Neural crest cell (in vitro differentiated cells): ENCODE measurements at regions not wholly inside any gene's neighbourhood (a gene's known extent, or its start where the extent isn't known, plus 50 kb on each side); places are given as distances from the start of the nearest gene placed in this dataset.

Experiments used
- DNase-seq: peaks from one replicate; pipeline ENCODE4 v3.0.0; 2021; ENCODE audit warnings: low read depth, mixed read lengths, low spot score
- H3K27ac Mint-ChIP-seq: one replicate; pipeline ENCODE4 v1.8.0; 2021; ENCODE audit warnings: mild to moderate bottlenecking, mixed read lengths; ENCODE audit not compliant: unreplicated experiment
- H3K27me3 Mint-ChIP-seq: 2 replicates; pipeline ENCODE4 v1.8.0; 2021; ENCODE audit warnings: low read depth, mild to moderate bottlenecking, mixed read lengths
- H3K36me3 Mint-ChIP-seq: 2 replicates; pipeline ENCODE4 v1.8.0; 2021; ENCODE audit warnings: low read depth, mild to moderate bottlenecking, mixed read lengths
- H3K4me1 Mint-ChIP-seq: 2 replicates; pipeline ENCODE4 v1.8.0; 2021; ENCODE audit warnings: mixed read lengths
- H3K4me3 Mint-ChIP-seq: one replicate; pipeline ENCODE4 v1.8.0; 2021; ENCODE audit warnings: mild to moderate bottlenecking, mixed read lengths
- H3K9me3 Mint-ChIP-seq: 2 replicates; pipeline ENCODE4 v1.8.0; 2021; ENCODE audit warnings: mixed read lengths
- CTCF ChIP-seq: fragments of 200-600 bp; sonication (generic); conservative IDR thresholded peaks from 2 replicates; pipeline ENCODE4 v1.5.0; 2021; ENCODE audit warnings: antibody characterized with exemption, mild to moderate bottlenecking

- no peak for DNase-seq
- Mint-ChIP-seq H3K9me3 (peaks cover 2% of the 10 kb centered on the region), H3K27ac (no peak overlapping the region)
Measured at GRCh38 chr4:165668694-165669093, 204.3 kb upstream of the TLL1 start.

GRCh38 chr4:165677081-165677480 is 196.0 kb upstream of the TLL1 start:
- no peak overlapping the region for H3K27ac Mint-ChIP-seq
- H3K36me3 Mint-ChIP-seq = no peaks in the 10 kb centered on the region
- no peaks in the 10 kb centered on the region for H3K27me3 Mint-ChIP-seq
- no peak for TF ChIP-seq CTCF
- DNase-seq = no peak
- no peaks in the 10 kb centered on the region for H3K4me1 Mint-ChIP-seq
- no peak overlapping the region for H3K4me3 Mint-ChIP-seq
- H3K9me3 Mint-ChIP-seq = no peaks in the 10 kb centered on the region

More at GRCh38 chr4:165668694-165669093, 204.3 kb upstream of the TLL1 start:
- Mint-ChIP-seq H3K36me3 (no peaks in the 10 kb centered on the region), H3K4me3 (no peak overlapping the region), H3K4me1 (no peaks in the 10 kb centered on the region), H3K27me3 (no peaks in the 10 kb centered on the region)
- no peak for TF ChIP-seq CTCF

- TF ChIP-seq CTCF = no peak
- Mint-ChIP-seq H3K27me3 (no peaks in the 10 kb centered on the region), H3K36me3 (no peaks in the 10 kb centered on the region), H3K27ac (no peak overlapping the region), H3K4me1 (no peaks in the 10 kb centered on the region), H3K9me3 (no peaks in the 10 kb centered on the region), H3K4me3 (no peak overlapping the region)
- DNase-seq = no peak
Measured at GRCh38 chr4:165678236-165678935, 194.7 kb upstream of the TLL1 start.

- Mint-ChIP-seq H3K9me3 (no peaks in the 10 kb centered on the region), H3K27ac (no peak overlapping the region), H3K4me1 (no peaks in the 10 kb centered on the region), H3K27me3 (no peaks in the 10 kb centered on the region), H3K36me3 (no peaks in the 10 kb centered on the region), H3K4me3 (no peak overlapping the region)
- TF ChIP-seq CTCF = no peak
- no peak for DNase-seq
Measured at GRCh38 chr4:165678936-165679325, 194.1 kb upstream of the TLL1 start.

- Mint-ChIP-seq H3K36me3 (no peaks in the 10 kb centered on the region), H3K4me1 (no peaks in the 10 kb centered on the region), H3K9me3 (no peaks in the 10 kb centered on the region), H3K27ac (no peak overlapping the region), H3K27me3 (no peaks in the 10 kb centered on the region), H3K4me3 (no peak overlapping the region)
- DNase-seq = no peak
- TF ChIP-seq CTCF = no peak
Measured at GRCh38 chr4:165680821-165681220, 192.2 kb upstream of the TLL1 start.
